GM12878 (cell line): ENCODE measurements at regions not wholly inside any gene's neighbourhood (a gene's known extent, or its start where the extent isn't known, plus 50 kb on each side); places are given as distances from the start of the nearest gene placed in this dataset.
A peak's percentile ranks its signal among the peaks of the same experiment; 100 is the strongest.

Experiments
- ATAC-seq: fragments of 200-7000 bp; cut with Tn5 transposase; 3 replicates; pipeline ENCODE4 v1.9.1; 2020; ENCODE audit warnings: mild to moderate bottlenecking, moderate library complexity
- BruUV-seq: library from RNA; stranded (reverse); fragments of 400-500 nt; replicated peaks from 2 replicates; lab custom pipeline; 2021; lab: Mats Ljungman, UMichigan
- CTCF ChIA-PET: fragments of 300-600 bp; sonication (Branson Sonifier 250); formaldehyde crosslinking; extraction: SDS; loops from one replicate; lab custom pipeline; 2021; ENCODE audit warnings: inconsistent platforms; lab: Yijun Ruan, JAX
- POLR2A ChIA-PET: fragments of 350-600 bp; formaldehyde crosslinking; extraction: SDS; loops from one replicate; lab custom pipeline; 2021; ENCODE audit warnings: inconsistent platforms; lab: Charles Lee
- RAD21 ChIA-PET: fragments of 300-600 bp; sonication (Branson Sonifier 250); formaldehyde crosslinking; loops from one replicate; lab custom pipeline; 2023; ENCODE audit warnings: antibody characterized with exemption; ENCODE audit not compliant: unreplicated experiment; lab: Charles Lee
- SMC1A ChIA-PET: fragments of 300-600 bp; sonication (Branson Sonifier 250); formaldehyde crosslinking; loops from one replicate; lab custom pipeline; 2023; ENCODE audit not compliant: unreplicated experiment, uncharacterized antibody; lab: Charles Lee
- DNase-seq: peaks from one replicate; pipeline ENCODE4 v3.0.0-alpha.2; 2011; ENCODE audit warnings: low read depth, low spot score
- FAIRE-seq: peaks from 3 replicates; lab custom pipeline; 2011; peaks lifted over from hg19 to GRCh38; lab: Jason Lieb, UNC
- H2AFZ ChIP-seq: 2 replicates; pipeline ENCODE4 v1.6.0; 2011; ENCODE audit warnings: low read depth, low read length, control low read depth; ENCODE audit not compliant: control insufficient read depth
- H3K27ac ChIP-seq: 2 replicates; pipeline ENCODE4 v1.5.1; 2011; ENCODE audit warnings: control low read depth; ENCODE audit not compliant: control insufficient read depth, insufficient read depth
- H3K27me3 ChIP-seq, 2 experiments: replicated peaks in 1 of 2; 2 replicates each; pipeline versions ENCODE4 v1.6.0 to v1.6.1; 2011; ENCODE audit warnings: low read length in 1 of 2; ENCODE audit not compliant: control insufficient read depth in 2 of 2, insufficient read depth in 2 of 2
- H3K36me3 ChIP-seq, 2 experiments: 2 replicates each; pipeline ENCODE4 v1.5.1; 2011; ENCODE audit warnings: low read length in 1 of 2; ENCODE audit not compliant: control insufficient read depth in 2 of 2, insufficient read depth in 2 of 2
- H3K4me1 ChIP-seq: 2 replicates; pipeline ENCODE4 v1.6.1; 2011; ENCODE audit warnings: mild to moderate bottlenecking, low read length, moderate library complexity, mixed read lengths; ENCODE audit not compliant: control insufficient read depth, insufficient read depth
- H3K4me2 ChIP-seq: 2 replicates; pipeline ENCODE4 v1.6.0; 2011; ENCODE audit warnings: control low read depth; ENCODE audit not compliant: control insufficient read depth, insufficient read depth
- H3K4me3 ChIP-seq: fragments of 200-600 bp; sonication (generic); 2 replicates; pipeline ENCODE4 v1.5.1; 2016
- H3K79me2 ChIP-seq: 2 replicates; pipeline ENCODE4 v1.6.0; 2011; ENCODE audit warnings: low read length; ENCODE audit not compliant: control insufficient read depth, insufficient read depth
- H3K9ac ChIP-seq: 2 replicates; pipeline ENCODE4 v1.8.0; 2011; ENCODE audit warnings: low read length, control low read depth, mixed read lengths; ENCODE audit not compliant: control insufficient read depth, insufficient read depth
- H3K9me3 ChIP-seq: replicated peaks from 3 replicates; pipeline ENCODE4 v1.5.1; 2011; ENCODE audit warnings: mild to moderate bottlenecking, low read length; ENCODE audit not compliant: control insufficient read depth, insufficient read depth
- H4K20me1 ChIP-seq: 2 replicates; pipeline ENCODE4 v1.6.0; 2011; ENCODE audit not compliant: control insufficient read depth, insufficient read depth
- ATF7 ChIP-seq: fragments of 450-650 bp; IDR thresholded peaks from 2 replicates; pipeline ENCODE4 v1.6.1; 2016; ENCODE audit warnings: low read depth, mild to moderate bottlenecking
- BCL11A ChIP-seq: IDR thresholded peaks from 2 replicates; pipeline ENCODE4 v1.6.1; 2011; ENCODE audit warnings: low read depth, low read length
- CEBPZ ChIP-seq: fragments of 150-350 bp; IDR thresholded peaks from 2 replicates; pipeline ENCODE4 v1.6.1; 2016; ENCODE audit warnings: low read depth, low read length
- GATAD2B ChIP-seq: fragments of 450-650 bp; conservative IDR thresholded peaks from 2 replicates; pipeline ENCODE4 v1.6.1; 2017; ENCODE audit warnings: low read depth, mild to moderate bottlenecking, moderate library complexity
- IRF4 ChIP-seq: IDR thresholded peaks from 2 replicates; pipeline ENCODE4 v1.6.1; 2011; ENCODE audit warnings: low read depth, low read length
- IRF5 ChIP-seq: fragments of 450-650 bp; IDR thresholded peaks from 2 replicates; pipeline ENCODE4 v1.6.1; 2017; ENCODE audit warnings: borderline replicate concordance
- JUND ChIP-seq: IDR thresholded peaks from 2 replicates; pipeline ENCODE4 v1.6.1; 2012; ENCODE audit warnings: low read depth, mild to moderate bottlenecking, low read length, improper control_type of control experiment, moderate library complexity
- MYB ChIP-seq: fragments of 150-350 bp; IDR thresholded peaks from 2 replicates; pipeline ENCODE4 v1.6.1; 2014; ENCODE audit warnings: mild to moderate bottlenecking, low read depth, low read length, borderline replicate concordance
- NR2F1 ChIP-seq: fragments of 450-650 bp; conservative IDR thresholded peaks from 2 replicates; pipeline ENCODE4 v1.6.1; 2017; ENCODE audit warnings: mild to moderate bottlenecking
- PKNOX1 ChIP-seq: fragments of 450-650 bp; IDR thresholded peaks from 2 replicates; pipeline ENCODE4 v1.6.1; 2016; ENCODE audit warnings: mild to moderate bottlenecking
- SMARCA5 ChIP-seq: fragments of 450-650 bp; IDR thresholded peaks from 2 replicates; pipeline ENCODE4 v1.6.1; 2017; ENCODE audit warnings: mild to moderate bottlenecking
- ZNF207 ChIP-seq: fragments of 450-650 bp; IDR thresholded peaks from 2 replicates; pipeline ENCODE4 v1.6.1; 2014; ENCODE audit warnings: antibody characterized with exemption, mild to moderate bottlenecking, borderline replicate concordance
- WGBS: methylation state at CpG from one replicate; pipeline ENCODE4 v1.1.6; 2016; ENCODE audit warnings: low lambda C conversion rate; ENCODE audit not compliant: insufficient replicate concordance, insufficient coverage; ENCODE audit errors: missing lambda C conversion rate; 5-methylcytosine and 5-hydroxymethylcytosine counted together
- in situ Hi-C: fragments of 300-500 bp; cut with MboI; formaldehyde crosslinking; loops from 9 replicates; pipeline ENCODE4 v1.14.3; 2018; ENCODE audit warnings: mixed read lengths
- intact Hi-C: fragments of 100-400 bp; cut with micrococcal nuclease; formaldehyde crosslinking; loops from one replicate; pipeline ENCODE4 v1.14.2; 2022; ENCODE audit not compliant: unreplicated experiment

- Histone ChIP-seq H3K4me2 (no peak overlapping the region), H2AFZ (no peak overlapping the region), H3K4me3 (no peak overlapping the region), H3K9ac (no peak overlapping the region), H3K36me3 (no peaks in the 10 kb centered on the region), H3K9me3 (no peaks in the 10 kb centered on the region), H4K20me1 (no peaks in the 10 kb centered on the region), H3K4me1 (no peaks in the 10 kb centered on the region), H3K27ac (no peak overlapping the region), H3K79me2 (no peaks in the 10 kb centered on the region), H3K27me3 (no peaks in the 10 kb centered on the region; a peak in 1 of 4 replicates)
- FAIRE-seq (no peak), DNase-seq (no peak), ATAC-seq (no peak)
- BruUV-seq: no TSS peak
- WGBS: 9% methylated on average over 5 of the region's 5 CpGs
- TF ChIP-seq PKNOX1: no peak
- TF ChIP-seq NR2F1: no peak
- TF ChIP-seq GATAD2B: no peak
- no peak for TF ChIP-seq ZNF207
- TF ChIP-seq SMARCA5: no peak
- RAD21 ChIA-PET: interaction anchor here (1.2 kb wide), 1 partner anchor 72 kb away, joined by 5 read pairs; no protein-coding TSS in a partner anchor
- intact Hi-C loops (loop anchor here (2.0 kb wide), 2 partner anchors 71 to 165 kb away; partner anchors contain the start of gene RNF32), in situ Hi-C loops (no loop called here)
- CTCF ChIA-PET: interaction anchor here (0.6 to 1.4 kb wide), 2 partner anchors 166 to 213 kb away, joined by 3 to 4 read pairs; no protein-coding TSS in a partner anchor
- SMC1A ChIA-PET: no interaction called here
- POLR2A ChIA-PET: interaction anchor here (0.9 kb wide), 1 partner anchor 165 kb away, joined by 3 read pairs; no protein-coding TSS in a partner anchor
Measured at GRCh38 chr7:156475666-156476065, 164.9 kb upstream of the RNF32 start.

GRCh38 chr7:156475179-156475578, 165.4 kb upstream of the RNF32 start:
- ATAC-seq (peak; percentile 91), FAIRE-seq (peak; percentile 35), DNase-seq (peak; percentile 16)
- no peaks in the 10 kb centered on the region for H3K4me1 ChIP-seq
- H3K36me3 ChIP-seq: no peaks in the 10 kb centered on the region
- ChIA-PET CTCF (interaction anchor here (0.6 to 0.7 kb wide), 3 partner anchors 213 to 660 kb away, joined by 3 to 4 read pairs (median 3); no protein-coding TSS in a partner anchor), RAD21 (interaction anchor here (1.2 kb wide), 2 partner anchors 72 to 342 kb away, joined by 5 read pairs; no protein-coding TSS in a partner anchor), POLR2A (interaction anchor here (0.9 kb wide), 1 partner anchor 166 kb away, joined by 3 read pairs; no protein-coding TSS in a partner anchor), SMC1A (interaction anchor here (1.4 kb wide), 1 partner anchor 64 kb away, joined by 3 read pairs; no protein-coding TSS in a partner anchor)
- no peaks in the 10 kb centered on the region for H4K20me1 ChIP-seq
- H3K4me3 ChIP-seq: no peak overlapping the region
- H3K79me2 ChIP-seq: no peaks in the 10 kb centered on the region
- no peak overlapping the region for H2AFZ ChIP-seq
- intact Hi-C loops (loop anchor here (2.0 kb wide), 2 partner anchors 72 to 166 kb away; partner anchors contain the start of gene RNF32), in situ Hi-C loops (no loop called here)
- H3K9ac ChIP-seq: no peak overlapping the region
- no peak overlapping the region for H3K27ac ChIP-seq
- 6% methylated on average over 6 of the region's 6 CpGs for WGBS
- H3K4me2 ChIP-seq: no peak overlapping the region
- no peaks in the 10 kb centered on the region for H3K9me3 ChIP-seq
- no peaks in the 10 kb centered on the region; a peak in 1 of 4 replicates for H3K27me3 ChIP-seq
- no TSS peak for BruUV-seq
- TF ChIP-seq IRF4 (0 out of 2 replicates have a peak, but pooled peaks have one; percentile 31), JUND (no peak), CEBPZ (no peak), MYB (no peak), ATF7 (peak; percentile 53; the same call in 1 of the 2 replicates), BCL11A (peak; percentile 68), IRF5 (0 out of 2 replicates have a peak, but pooled peaks have one; percentile 54)
